ENCODE measurements at regions not wholly inside any gene's neighbourhood (a gene's known extent, or its start where the extent isn't known, plus 50 kb on each side); places are given as distances from the start of the nearest gene placed in this dataset.

DNA sequence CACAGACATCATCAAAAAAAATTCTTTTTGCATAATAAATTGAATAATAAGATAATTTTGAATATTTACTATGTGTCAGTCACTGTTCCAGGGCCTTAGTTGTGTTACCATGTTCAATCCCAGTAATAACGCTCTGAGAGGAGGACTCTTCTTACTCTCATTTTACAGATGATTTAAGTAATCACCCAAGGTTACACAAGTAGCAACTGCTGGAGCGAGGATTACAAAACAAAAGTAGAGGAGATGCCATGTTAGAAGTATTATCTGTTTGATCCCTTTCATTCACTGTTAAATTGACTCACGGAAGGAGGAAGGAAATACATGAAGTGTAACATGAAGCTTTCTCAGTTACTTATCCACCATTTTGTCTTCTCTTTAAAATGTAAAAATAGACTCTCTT lies 412.8 kb downstream of the NFIB start:
- Mint-ChIP-seq H3K27me3 (no peaks in the 10 kb centered on the region), H3K4me3 (no peak overlapping the region), H3K4me1 (no peaks in the 10 kb centered on the region), H3K9me3 (no peaks in the 10 kb centered on the region), H3K27ac (no peak overlapping the region)
- ATAC-seq: no peak
- no peak for DNase-seq

DNA sequence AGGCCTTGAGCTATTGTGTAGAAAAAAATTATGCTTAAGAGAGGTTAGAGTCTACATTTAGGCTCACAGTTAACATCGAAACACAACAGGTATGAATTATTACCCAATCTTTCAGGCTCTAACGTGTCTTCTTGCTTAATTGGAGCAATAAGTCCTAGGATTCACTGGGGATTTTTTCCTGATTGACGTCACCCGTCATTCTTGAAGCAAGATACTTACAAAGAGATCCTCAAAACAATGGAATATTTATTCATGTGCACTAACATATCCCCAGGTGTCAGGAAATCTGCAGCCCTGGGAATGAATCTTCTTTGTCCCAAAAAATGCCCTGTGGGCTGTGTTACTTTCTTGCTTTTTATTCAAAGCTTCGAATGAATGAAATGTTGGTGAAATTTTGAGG lies 413.5 kb downstream of the NFIB start:
- H3K27ac Mint-ChIP-seq: no peak overlapping the region
- DNase-seq (no peak), ATAC-seq (no peak)
- no peaks in the 10 kb centered on the region for H3K4me1 Mint-ChIP-seq
- no peaks in the 10 kb centered on the region for H3K27me3 Mint-ChIP-seq
- H3K9me3 Mint-ChIP-seq: no peaks in the 10 kb centered on the region
- H3K4me3 Mint-ChIP-seq: no peak overlapping the region

DNA sequence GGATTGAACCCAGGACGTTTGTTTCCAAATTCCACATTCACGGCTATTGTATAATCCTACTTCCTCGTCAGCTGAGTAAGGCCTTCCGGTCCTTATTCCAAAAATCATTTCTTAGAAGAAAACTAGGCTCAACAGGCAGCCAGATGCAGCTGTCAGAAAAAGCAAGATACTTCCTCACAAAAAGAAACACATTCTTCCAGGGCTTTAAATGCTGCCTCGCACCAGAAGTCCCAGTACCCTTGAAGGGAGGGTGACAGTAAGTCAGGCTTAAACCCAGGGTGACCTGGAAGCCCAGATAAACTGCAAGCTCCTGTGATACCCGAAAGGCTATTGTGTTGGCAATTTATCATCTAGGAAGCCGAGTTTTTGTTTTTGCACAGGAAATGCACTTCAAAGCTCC lies 414.0 kb downstream of the NFIB start:
- ATAC-seq (no peak), DNase-seq (no peak)
- H3K4me3 Mint-ChIP-seq: no peak overlapping the region
- H3K9me3 Mint-ChIP-seq: no peaks in the 10 kb centered on the region
- no peaks in the 10 kb centered on the region for H3K27me3 Mint-ChIP-seq
- H3K27ac Mint-ChIP-seq: no peak overlapping the region
- no peaks in the 10 kb centered on the region for H3K4me1 Mint-ChIP-seq

DNA sequence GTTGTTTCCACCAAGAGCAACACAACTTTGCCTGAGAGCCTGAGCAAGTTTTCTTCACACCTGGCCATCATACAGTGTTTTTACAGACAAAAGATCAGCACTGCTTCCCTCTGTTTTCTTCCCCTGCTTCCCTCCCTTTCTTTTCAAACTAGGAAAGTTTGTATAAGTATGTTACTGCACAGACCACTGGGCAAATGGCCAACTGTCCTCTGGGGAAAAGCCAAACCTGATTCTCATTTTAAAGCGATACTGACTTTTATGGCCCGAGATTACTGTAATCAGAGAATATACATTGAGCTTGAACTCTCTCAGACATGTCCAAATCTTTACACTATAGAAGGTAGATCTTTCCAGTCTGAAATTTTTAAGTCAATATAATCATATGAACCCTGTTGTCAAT lies 415.0 kb downstream of the NFIB start:
- Mint-ChIP-seq H3K27ac (no peak overlapping the region), H3K9me3 (peaks cover 0 to 2% of the 10 kb centered on the region in 2 donors), H3K27me3 (no peaks in the 10 kb centered on the region), H3K4me1 (no peaks in the 10 kb centered on the region), H3K4me3 (no peak overlapping the region)
- ATAC-seq: no peak
- DNase-seq: no peak

DNA sequence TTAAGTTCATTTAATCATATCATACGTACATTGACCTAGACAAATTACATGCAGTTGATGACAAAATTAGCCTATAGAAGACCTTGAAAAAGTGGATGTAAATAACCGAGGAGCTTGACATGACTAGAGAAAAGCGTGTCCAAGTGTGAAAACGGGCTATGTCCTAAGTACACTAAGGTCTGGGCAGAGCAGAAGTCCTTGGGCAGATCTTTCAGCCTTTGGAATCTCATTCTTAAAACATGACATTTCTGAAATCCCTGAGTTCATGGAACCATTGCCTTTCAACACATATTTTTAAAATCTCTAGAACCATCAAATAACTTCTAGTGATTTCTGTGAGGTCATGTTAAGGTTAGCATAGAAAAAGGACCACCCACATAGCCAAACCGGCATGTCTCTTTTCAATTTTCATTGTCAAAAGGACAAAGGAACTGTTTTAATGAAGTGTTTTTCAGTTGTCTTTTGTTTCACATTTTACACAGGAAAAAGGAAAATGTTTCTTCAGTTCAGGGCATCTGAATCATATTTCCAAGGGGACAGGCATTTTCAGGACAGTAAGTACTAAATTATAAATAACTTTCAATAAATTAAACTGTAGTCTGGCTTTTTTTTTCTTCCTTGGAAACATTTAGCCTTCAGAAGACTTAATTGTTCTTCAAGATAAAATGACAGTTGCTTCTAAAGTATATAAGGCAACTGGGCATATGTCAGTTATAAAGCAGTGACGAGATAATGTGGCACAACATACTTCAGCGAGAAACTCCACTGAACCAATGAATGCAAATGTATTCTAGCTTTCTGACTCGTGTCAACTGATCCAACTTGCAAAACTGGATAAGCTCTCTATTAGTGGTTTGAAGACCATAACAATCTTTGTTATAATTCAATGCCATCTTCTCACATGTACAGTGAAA lies 416.8 kb downstream of the NFIB start:
- Mint-ChIP-seq H3K9me3 (peaks cover 0 to 5% of the 10 kb centered on the region in 2 donors), H3K4me3 (no peak overlapping the region)
- ATAC-seq: no peak

DNA sequence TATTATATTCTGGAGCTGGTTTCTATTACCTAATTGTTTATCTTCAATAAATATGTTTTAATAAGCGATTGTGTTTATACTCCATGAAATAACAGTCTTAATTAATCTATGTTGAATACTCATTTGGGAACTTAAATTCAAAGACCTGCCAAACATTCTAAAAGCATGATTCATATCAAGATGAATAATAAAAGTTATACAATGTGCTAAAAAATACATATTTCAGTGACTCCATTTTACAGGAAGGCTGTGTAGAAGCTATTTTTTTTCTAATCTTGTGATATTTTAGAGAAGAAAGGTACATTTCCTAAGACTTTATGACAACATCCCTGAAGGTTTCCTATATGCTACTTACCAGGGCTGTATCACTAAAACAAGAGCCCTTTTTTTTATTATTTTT lies 417.9 kb downstream of the NFIB start:
- H3K27me3 Mint-ChIP-seq: no peaks in the 10 kb centered on the region
- H3K4me1 Mint-ChIP-seq: no peaks in the 10 kb centered on the region
- no peak for DNase-seq
- ATAC-seq: no peak
- H3K9me3 Mint-ChIP-seq: peaks cover 0 to 5% of the 10 kb centered on the region in 2 donors
- H3K27ac Mint-ChIP-seq: no peak overlapping the region
- H3K4me3 Mint-ChIP-seq: no peak overlapping the region

More for the DNA sequence above, 416.8 kb downstream of the NFIB start:
- H3K27me3 Mint-ChIP-seq: no peaks in the 10 kb centered on the region
- no peaks in the 10 kb centered on the region for H3K4me1 Mint-ChIP-seq
- DNase-seq: no peak
- H3K27ac Mint-ChIP-seq: no peak overlapping the region

DNA sequence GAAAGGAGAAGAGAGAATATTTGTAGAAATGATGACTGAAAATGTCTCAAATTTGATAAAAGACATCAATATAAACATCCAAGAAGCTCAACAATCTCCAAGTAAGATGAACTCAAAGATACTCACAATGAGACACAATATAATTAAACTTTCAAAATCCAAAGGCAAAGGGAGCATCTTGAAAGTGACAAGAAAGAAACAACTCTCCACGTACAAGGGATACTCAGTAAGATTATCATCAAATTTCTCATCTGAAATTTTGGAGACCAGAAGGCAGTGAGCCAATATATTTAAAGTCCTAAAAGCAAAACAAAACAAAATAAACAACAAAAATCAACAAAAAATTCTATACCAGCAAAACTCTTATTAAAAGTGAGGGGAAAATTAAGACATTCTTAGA lies 428.7 kb downstream of the NFIB start:
- H3K9me3 Mint-ChIP-seq: peaks cover 18 to 28% of the 10 kb centered on the region in 2 donors

DNA sequence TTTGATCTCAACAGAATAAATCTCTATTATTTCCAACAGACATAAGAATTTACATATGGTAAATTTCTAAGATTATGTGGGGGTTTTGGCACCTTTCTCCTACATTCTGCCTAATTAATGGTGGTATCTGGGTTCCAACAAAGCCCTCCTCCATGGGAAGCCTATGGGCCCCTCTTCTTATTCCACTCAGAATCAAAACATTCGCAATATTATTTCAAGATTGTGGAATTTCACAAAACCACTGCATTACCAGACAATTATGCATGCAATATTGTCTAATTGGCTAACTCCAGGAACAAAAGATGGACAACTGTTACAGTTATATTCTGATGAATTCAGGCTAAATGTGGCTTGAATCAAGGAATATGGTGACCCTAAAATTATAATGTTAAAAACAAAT lies 434.0 kb downstream of the NFIB start:
- ATAC-seq (no peak), DNase-seq (no peak)
- no peak overlapping the region for H3K4me3 Mint-ChIP-seq
- no peaks in the 10 kb centered on the region for H3K4me1 Mint-ChIP-seq
- peaks cover 19 to 29% of the 10 kb centered on the region in 2 donors for H3K9me3 Mint-ChIP-seq
- no peak overlapping the region for H3K27ac Mint-ChIP-seq
- H3K27me3 Mint-ChIP-seq: no peaks in the 10 kb centered on the region

More for the DNA sequence above, 428.7 kb downstream of the NFIB start:
- no peak overlapping the region for H3K27ac Mint-ChIP-seq
- DNase-seq: no peak
- ATAC-seq: no peak
- no peaks in the 10 kb centered on the region for H3K4me1 Mint-ChIP-seq
- no peak overlapping the region for H3K4me3 Mint-ChIP-seq
- H3K27me3 Mint-ChIP-seq: no peaks in the 10 kb centered on the region

DNA sequence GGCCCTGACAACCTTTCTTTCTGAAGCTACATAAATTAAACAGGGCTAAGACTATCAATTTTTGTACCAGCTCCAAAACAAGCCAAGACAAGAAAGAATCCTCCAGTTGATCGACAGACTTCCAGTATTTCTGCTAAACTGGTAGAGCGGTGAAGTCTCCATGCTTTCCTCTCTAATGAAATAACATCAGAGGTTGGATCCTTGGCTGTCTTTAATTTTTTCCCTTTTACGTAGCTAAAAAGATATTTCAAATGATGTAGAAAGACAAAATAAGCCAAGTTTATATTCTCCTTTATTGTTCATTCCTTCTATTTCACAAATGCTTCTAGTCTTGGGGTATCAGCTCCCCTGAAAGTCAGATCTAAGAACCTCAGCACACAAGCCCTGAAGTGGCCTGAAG lies 434.9 kb downstream of the NFIB start:
- H3K27ac Mint-ChIP-seq: no peak overlapping the region
- peaks cover 9 to 26% of the 10 kb centered on the region in 2 donors for H3K9me3 Mint-ChIP-seq
- ATAC-seq (no peak), DNase-seq (no peak)
- no peaks in the 10 kb centered on the region for H3K27me3 Mint-ChIP-seq
- no peaks in the 10 kb centered on the region for H3K4me1 Mint-ChIP-seq
- H3K4me3 Mint-ChIP-seq: no peak overlapping the region

DNA sequence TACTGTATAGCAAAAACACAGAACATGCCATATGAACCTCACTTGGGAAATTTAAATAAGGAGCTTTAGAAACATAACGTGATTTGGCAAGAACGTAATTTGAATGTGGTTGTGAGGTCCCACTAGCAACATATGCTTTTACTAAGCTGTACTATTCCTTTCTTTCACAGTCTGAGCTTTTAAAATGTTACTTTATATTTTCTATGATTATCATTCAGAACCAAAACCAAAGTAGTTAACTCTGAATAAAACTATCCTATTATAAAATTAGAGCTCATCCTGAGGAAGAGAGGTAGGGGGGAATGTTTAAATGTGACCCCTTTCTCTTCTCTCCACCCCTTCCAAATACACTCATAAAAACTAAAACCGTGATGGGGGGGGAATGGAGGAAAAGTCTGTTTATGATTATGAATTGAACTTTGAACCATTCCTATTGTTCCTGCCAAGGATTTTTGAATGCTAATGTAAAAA lies 435.7 kb downstream of the NFIB start:
- Mint-ChIP-seq H3K4me1 (no peaks in the 10 kb centered on the region), H3K9me3 (peaks cover 5 to 34% of the 10 kb centered on the region in 2 donors), H3K27ac (no peak overlapping the region), H3K4me3 (no peak overlapping the region), H3K27me3 (no peaks in the 10 kb centered on the region)
- ATAC-seq (no peak), DNase-seq (no peak)

DNA sequence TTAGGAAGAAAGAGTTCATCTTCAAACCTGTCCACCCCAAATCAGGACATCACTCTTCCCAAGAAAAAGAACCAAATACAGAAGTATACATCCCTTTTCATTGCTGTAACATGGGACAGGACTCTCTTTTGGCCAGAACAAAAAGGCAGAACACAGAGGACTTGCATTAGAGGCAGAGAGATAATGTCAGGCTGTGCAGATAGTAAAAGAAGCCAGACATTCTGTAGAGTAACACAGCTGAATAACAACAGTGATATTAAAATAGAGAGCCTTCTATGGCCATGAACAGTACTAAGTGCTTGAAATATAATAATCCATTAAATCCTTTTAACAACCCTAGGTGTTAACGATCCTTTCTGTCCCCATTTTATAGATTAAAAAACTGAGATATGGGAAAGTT lies 437.2 kb downstream of the NFIB start:
- Mint-ChIP-seq H3K9me3 (peaks cover 8 to 31% of the 10 kb centered on the region in 2 donors), H3K4me1 (no peaks in the 10 kb centered on the region), H3K27me3 (no peaks in the 10 kb centered on the region), H3K27ac (no peak overlapping the region), H3K4me3 (no peak overlapping the region)
- no peak for ATAC-seq
- no peak for DNase-seq

DNA sequence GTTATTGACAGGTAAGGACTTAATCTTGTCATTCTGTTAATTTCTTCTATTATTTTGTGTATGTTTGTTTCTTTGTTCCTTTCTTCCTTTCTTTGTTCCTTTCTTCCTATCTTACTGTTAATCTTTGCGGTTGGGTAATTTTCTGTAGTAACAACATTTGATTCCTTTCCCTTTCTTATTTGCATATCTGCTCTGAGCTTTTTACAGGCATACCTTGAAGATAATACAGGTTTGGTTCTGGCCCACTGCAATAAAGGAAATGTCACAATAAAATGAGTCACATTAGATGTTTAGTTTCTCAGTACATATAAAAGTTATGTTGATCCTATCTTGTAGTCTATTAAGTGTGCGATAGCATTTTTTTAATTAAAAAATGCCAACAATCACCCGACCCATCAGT lies 440.7 kb downstream of the NFIB start:
- Mint-ChIP-seq H3K27ac (no peak overlapping the region), H3K27me3 (no peaks in the 10 kb centered on the region), H3K4me1 (no peaks in the 10 kb centered on the region), H3K4me3 (no peak overlapping the region), H3K9me3 (peaks cover 19 to 31% of the 10 kb centered on the region in 2 donors)
- ATAC-seq (no peak), DNase-seq (no peak)

DNA sequence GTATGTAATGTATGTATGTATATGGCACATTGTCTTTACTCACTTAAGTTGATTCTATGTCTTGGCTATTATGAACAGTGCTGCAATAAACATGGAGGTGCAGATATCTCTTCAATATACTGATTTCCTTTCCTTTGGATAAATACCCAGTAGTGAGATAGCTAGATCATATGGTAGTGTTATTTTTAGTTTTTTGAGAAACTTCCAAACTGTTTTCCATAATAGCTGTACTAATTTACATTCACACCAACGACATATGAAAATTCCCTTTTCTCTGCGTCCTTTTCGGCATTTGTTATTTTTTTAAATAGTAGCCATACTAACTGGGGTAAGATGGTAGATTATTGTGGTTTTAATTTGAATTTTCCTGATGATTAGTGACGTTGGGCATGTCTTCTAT lies 445.6 kb downstream of the NFIB start:
- no peak overlapping the region for H3K4me3 Mint-ChIP-seq
- no peak for DNase-seq
- no peak overlapping the region for H3K27ac Mint-ChIP-seq
- no peaks in the 10 kb centered on the region for H3K27me3 Mint-ChIP-seq
- peaks cover 6 to 15% of the 10 kb centered on the region in 2 donors for H3K9me3 Mint-ChIP-seq
- ATAC-seq: no peak
- H3K4me1 Mint-ChIP-seq: no peaks in the 10 kb centered on the region

DNA sequence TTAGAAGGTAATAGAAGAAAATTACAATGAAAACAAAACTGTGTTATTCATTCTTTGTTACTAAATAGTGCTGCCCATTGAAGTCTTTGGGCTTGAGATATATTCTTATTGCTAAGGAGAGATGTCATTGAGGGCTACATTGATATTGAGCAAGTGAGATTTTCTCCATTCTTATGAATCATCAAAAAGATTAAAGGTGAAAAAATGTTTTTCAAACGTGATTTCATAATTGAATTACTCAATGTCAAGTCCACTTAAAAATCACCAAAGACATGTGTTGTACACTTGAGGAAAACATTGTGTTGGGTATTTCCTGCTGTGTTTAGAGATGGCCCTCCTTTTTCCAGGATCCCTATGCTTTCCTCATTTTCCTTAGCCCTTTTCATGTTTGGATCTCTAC lies 448.1 kb downstream of the NFIB start:
- no peak for ATAC-seq

DNA sequence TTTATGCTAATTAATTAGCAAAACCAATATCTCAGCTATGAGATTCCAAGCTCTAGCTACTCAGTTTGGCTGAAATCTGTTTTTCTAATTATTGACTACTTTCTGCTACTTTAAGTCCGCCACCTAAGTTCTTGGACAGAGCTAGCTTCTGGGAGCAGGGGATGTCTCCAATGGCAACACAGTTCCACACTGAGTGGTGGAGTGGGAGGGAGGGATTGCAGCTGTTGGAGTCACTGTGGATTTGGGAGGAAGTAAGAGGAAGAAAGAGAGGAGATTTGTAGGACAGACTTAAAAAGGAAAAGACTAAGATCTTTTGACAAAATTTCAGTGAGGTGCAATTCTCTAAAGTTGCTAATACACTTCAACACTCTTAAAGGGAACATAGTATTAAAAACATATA lies 450.8 kb downstream of the NFIB start:
- Mint-ChIP-seq H3K27ac (no peak overlapping the region), H3K4me1 (no peaks in the 10 kb centered on the region), H3K9me3 (peaks cover 0 to 5% of the 10 kb centered on the region in 2 donors), H3K4me3 (no peak overlapping the region), H3K27me3 (no peaks in the 10 kb centered on the region)
- no peak for DNase-seq
- ATAC-seq: no peak

More for the DNA sequence above, 448.1 kb downstream of the NFIB start:
- Mint-ChIP-seq H3K27ac (no peak overlapping the region), H3K9me3 (peaks cover 0 to 5% of the 10 kb centered on the region in 2 donors), H3K4me1 (no peaks in the 10 kb centered on the region), H3K27me3 (no peaks in the 10 kb centered on the region), H3K4me3 (no peak overlapping the region)
- no peak for DNase-seq

DNA sequence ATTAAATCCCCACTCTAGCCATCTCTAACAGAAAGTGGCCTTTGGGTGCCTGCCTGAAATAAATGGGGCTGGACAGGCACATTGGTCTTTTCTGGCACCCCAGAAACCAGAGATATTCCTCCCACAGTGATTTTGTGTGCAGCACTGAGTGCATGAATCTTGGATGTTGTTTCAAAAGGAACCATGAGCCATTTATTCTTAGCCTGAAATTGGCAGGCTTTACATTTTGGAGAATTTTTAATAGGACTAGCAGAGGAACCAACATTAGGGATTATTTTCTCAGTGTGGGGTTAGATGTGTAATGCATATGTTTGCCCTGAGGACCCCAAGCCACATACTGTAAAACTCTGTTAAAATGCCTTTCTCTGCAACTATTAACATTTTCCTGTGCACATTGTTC lies 451.3 kb downstream of the NFIB start:
- H3K4me1 Mint-ChIP-seq: no peaks in the 10 kb centered on the region
- ATAC-seq: no peak
- no peak for DNase-seq
- H3K27me3 Mint-ChIP-seq: no peaks in the 10 kb centered on the region
- H3K27ac Mint-ChIP-seq: no peak overlapping the region
- peaks cover 0 to 5% of the 10 kb centered on the region in 2 donors for H3K9me3 Mint-ChIP-seq
- no peak overlapping the region for H3K4me3 Mint-ChIP-seq

Data from stimulated activated naive CD8-positive, alpha-beta T cell treated with anti-CD3 and anti-CD28 coated beads, Interleukin-15, amount 100 ng/mL, for 72 hours (primary cell).